HepG2 (cell line): ENCODE measurements at regions not wholly inside any gene's neighbourhood (a gene's known extent, or its start where the extent isn't known, plus 50 kb on each side); places are given as distances from the start of the nearest gene placed in this dataset.

ENCODE experiments used
- ATF3 ChIP-seq: sonication (generic); formaldehyde crosslinking; IDR thresholded peaks from 2 replicates; pipeline ENCODE4 v1.4.0; 2020; ENCODE audit warnings: missing genetic modification reagents
- ELF1 ChIP-seq: sonication (generic); formaldehyde crosslinking; IDR thresholded peaks from 2 replicates; pipeline ENCODE4 v1.4.0; 2020; ENCODE audit warnings: missing genetic modification reagents
- FOXK1 ChIP-seq: sonication (generic); formaldehyde crosslinking; IDR thresholded peaks from 2 replicates; pipeline ENCODE4 v1.4.0; 2020; ENCODE audit warnings: low read depth, missing genetic modification reagents, borderline replicate concordance
- HIC2 ChIP-seq: sonication (generic); formaldehyde crosslinking; IDR thresholded peaks from 2 replicates; pipeline ENCODE4 v1.9.0; 2022; ENCODE audit warnings: low read depth, missing genetic modification reagents
- HNRNPH1 ChIP-seq: fragments of 200-400 bp; formaldehyde crosslinking; optimal IDR thresholded peaks from 2 replicates; pipeline ENCODE3; 2017; ENCODE audit warnings: mild to moderate bottlenecking, low read depth, low read length
- MEIS2 ChIP-seq: sonication (generic); formaldehyde crosslinking; IDR thresholded peaks from 2 replicates; pipeline ENCODE4 v1.9.0; 2021; ENCODE audit warnings: mild to moderate bottlenecking, missing genetic modification reagents
- NR2F1 ChIP-seq, 2 experiments: fragments of 450-650 bp in 1 of 2; formaldehyde crosslinking in 1 of 2; IDR thresholded peaks; 2 replicates each; pipeline versions ENCODE4 v1.5.0 to v1.6.1; 2016 to 2020; ENCODE audit warnings: mild to moderate bottlenecking in 1 of 2, missing compliant biosample characterization in 1 of 2, missing genetic modification reagents in 1 of 2, moderate library complexity in 1 of 2
- NR2F6 ChIP-seq, 2 experiments: IDR thresholded peaks; 2 replicates each; pipeline ENCODE4 v1.6.1; 2016; ENCODE audit warnings: antibody characterized with exemption in 1 of 2, mild to moderate bottlenecking in 1 of 2
- PAF1 ChIP-seq: IDR thresholded peaks from 2 replicates; pipeline ENCODE4 v1.6.1; 2016; ENCODE audit warnings: missing genetic modification reagents, missing compliant biosample characterization
- TCF7 ChIP-seq: sonication (generic); IDR thresholded peaks from 2 replicates; pipeline ENCODE4 v1.6.1; 2016; ENCODE audit warnings: antibody characterized with exemption, low read depth
- TFE3 ChIP-seq: IDR thresholded peaks from 2 replicates; pipeline ENCODE4 v1.6.1; 2016
- U2AF1 ChIP-seq: fragments of 200-400 bp; formaldehyde crosslinking; optimal IDR thresholded peaks from 2 replicates; pipeline ENCODE3; 2017; ENCODE audit warnings: mild to moderate bottlenecking, low read depth, low read length
- YY1 ChIP-seq: IDR thresholded peaks from 2 replicates; pipeline ENCODE4 v1.6.1; 2011; ENCODE audit warnings: low read length, low read depth, moderate library complexity, mild to moderate bottlenecking; ENCODE audit not compliant: insufficient read depth, insufficient replicate concordance
- ZFP36 ChIP-seq: fragments of 150-350 bp; IDR thresholded peaks from 2 replicates; pipeline ENCODE4 v1.6.1; 2018; ENCODE audit warnings: borderline replicate concordance, low read length, low read depth; ENCODE audit not compliant: partially characterized antibody
- ZFY ChIP-seq: sonication (generic); formaldehyde crosslinking; IDR thresholded peaks from 2 replicates; pipeline ENCODE4 v1.4.0; 2020; ENCODE audit warnings: missing genetic modification reagents
- ZNF12 ChIP-seq: sonication (generic); formaldehyde crosslinking; IDR thresholded peaks from 2 replicates; pipeline ENCODE4 v1.5.0; 2020; ENCODE audit warnings: missing genetic modification reagents
- ZNF263 ChIP-seq: sonication (generic); formaldehyde crosslinking; IDR thresholded peaks from 2 replicates; pipeline ENCODE4 v1.4.0; 2020; ENCODE audit warnings: missing genetic modification reagents
- ZNF550 ChIP-seq: sonication (generic); formaldehyde crosslinking; IDR thresholded peaks from 2 replicates; pipeline ENCODE4 v1.4.0; 2020; ENCODE audit warnings: mild to moderate bottlenecking, missing genetic modification reagents, borderline replicate concordance
- TF ChIP-seq, protein P1 (sequence below): sonication (generic); formaldehyde crosslinking; IDR thresholded peaks from 2 replicates; pipeline ENCODE4 v1.8.1; 2023; ENCODE audit warnings: mild to moderate bottlenecking, missing genetic modification reagents
- TF ChIP-seq, protein P2 (sequence below): sonication (generic); formaldehyde crosslinking; IDR thresholded peaks from 2 replicates; pipeline ENCODE4 v1.8.1; 2022; ENCODE audit warnings: mild to moderate bottlenecking, missing genetic modification reagents
- TF ChIP-seq, protein P3 (sequence below): sonication (generic); formaldehyde crosslinking; IDR thresholded peaks from 2 replicates; pipeline ENCODE4 v1.4.0; 2020; ENCODE audit warnings: missing genetic modification reagents

DNA sequence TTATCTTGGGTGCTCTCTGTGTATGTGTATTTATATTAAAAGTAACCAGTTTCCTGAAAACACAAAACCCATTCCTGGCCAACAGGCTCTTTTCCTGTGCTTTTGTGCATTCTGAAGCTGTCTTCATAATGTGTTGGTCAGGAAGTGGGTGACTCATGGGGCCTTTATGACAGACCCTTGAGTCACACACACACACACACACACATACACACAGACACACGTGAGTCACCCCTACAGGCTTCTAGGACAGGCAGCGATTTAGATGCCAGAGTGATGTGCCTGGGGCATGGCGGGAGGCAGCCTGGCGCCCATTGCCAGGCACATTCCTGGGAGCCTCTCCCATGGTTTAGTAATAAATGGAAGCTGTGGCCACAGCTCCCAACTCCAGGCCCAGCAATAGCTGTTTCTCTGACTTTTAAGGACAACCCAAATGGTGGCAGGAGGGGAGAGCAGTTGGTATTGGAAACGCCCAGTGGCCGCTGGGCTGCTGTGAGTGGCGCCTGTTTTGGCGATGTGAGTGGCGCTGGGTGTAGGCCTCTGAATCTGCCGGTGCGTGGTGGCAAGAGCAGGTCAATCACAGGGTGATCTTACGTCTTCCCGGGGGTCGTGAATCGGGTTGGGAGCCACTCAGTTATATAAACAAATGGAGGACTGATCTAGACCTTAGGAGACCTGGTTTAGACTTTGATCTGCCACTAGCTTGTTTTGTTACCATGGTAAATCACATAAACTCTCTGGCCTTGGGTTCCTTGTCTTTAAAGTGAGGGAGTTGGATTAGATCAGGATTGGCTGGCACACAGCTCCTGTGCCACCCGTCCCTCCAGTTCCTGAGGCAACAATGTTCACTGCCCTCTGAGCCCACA, 150.7 kb upstream of the DLX2 start (continued):
- TF ChIP-seq TFE3 (0 out of 2 replicates have a peak, but pooled peaks have one; percentile 29), MEIS2 (CRISPR knock-in tag) (no peak), NR2F1 (CRISPR knock-in tag; IDR thresholded peaks at IDR 0.05) (peak in 1 of 2 experiments; percentile 54; a peak in 2 of 4 replicates), ZFY (CRISPR knock-in tag) (no peak), U2AF1 (peak; percentile 59), PAF1 (CRISPR knock-in tag) (no peak), HIC2 (CRISPR knock-in tag) (peak; percentile 26; the same call in 1 of the 2 replicates), ZNF263 (CRISPR knock-in tag) (no peak), NR2F6 (IDR thresholded peaks at IDR 0.05) (0 out of 2 replicates have a peak, but pooled peaks have one; percentile 5), NR2F6 (CRISPR knock-in tag; IDR thresholded peaks at IDR 0.05) (no peak), ZNF550 (CRISPR knock-in tag) (no peak), ATF3 (CRISPR knock-in tag) (peak; percentile 79; the same call in 1 of the 2 replicates), ZNF12 (CRISPR knock-in tag) (peak; percentile 56; the same call in 1 of the 2 replicates), HNRNPH1 (no peak), ZFP36 (peak; percentile 17), TCF7 (peak; percentile 60; the same call in 1 of the 2 replicates), FOXK1 (CRISPR knock-in tag) (0 out of 2 replicates have a peak, but pooled peaks have one; percentile 35), ELF1 (CRISPR knock-in tag) (no peak), YY1 (peak; percentile 38)
- TF ChIP-seq, protein P1, sequence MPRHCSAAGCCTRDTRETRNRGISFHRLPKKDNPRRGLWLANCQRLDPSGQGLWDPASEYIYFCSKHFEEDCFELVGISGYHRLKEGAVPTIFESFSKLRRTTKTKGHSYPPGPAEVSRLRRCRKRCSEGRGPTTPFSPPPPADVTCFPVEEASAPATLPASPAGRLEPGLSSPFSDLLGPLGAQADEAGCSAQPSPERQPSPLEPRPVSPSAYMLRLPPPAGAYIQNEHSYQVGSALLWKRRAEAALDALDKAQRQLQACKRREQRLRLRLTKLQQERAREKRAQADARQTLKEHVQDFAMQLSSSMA (CRISPR knock-in tag), result no peak
- TF ChIP-seq, protein P2, sequence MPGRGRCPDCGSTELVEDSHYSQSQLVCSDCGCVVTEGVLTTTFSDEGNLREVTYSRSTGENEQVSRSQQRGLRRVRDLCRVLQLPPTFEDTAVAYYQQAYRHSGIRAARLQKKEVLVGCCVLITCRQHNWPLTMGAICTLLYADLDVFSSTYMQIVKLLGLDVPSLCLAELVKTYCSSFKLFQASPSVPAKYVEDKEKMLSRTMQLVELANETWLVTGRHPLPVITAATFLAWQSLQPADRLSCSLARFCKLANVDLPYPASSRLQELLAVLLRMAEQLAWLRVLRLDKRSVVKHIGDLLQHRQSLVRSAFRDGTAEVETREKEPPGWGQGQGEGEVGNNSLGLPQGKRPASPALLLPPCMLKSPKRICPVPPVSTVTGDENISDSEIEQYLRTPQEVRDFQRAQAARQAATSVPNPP (CRISPR knock-in tag), result no peak
- TF ChIP-seq, protein P3, sequence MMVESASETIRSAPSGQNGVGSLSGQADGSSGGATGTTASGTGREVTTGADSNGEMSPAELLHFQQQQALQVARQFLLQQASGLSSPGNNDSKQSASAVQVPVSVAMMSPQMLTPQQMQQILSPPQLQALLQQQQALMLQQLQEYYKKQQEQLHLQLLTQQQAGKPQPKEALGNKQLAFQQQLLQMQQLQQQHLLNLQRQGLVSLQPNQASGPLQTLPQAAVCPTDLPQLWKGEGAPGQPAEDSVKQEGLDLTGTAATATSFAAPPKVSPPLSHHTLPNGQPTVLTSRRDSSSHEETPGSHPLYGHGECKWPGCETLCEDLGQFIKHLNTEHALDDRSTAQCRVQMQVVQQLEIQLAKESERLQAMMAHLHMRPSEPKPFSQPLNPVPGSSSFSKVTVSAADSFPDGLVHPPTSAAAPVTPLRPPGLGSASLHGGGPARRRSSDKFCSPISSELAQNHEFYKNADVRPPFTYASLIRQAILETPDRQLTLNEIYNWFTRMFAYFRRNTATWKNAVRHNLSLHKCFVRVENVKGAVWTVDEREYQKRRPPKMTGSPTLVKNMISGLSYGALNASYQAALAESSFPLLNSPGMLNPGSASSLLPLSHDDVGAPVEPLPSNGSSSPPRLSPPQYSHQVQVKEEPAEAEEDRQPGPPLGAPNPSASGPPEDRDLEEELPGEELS (CRISPR knock-in tag), result 0 out of 2 replicates have a peak, but pooled peaks have one; percentile 22
